ENCODE measurements at regions not wholly inside any gene's neighbourhood (a gene's known extent, or its start where the extent isn't known, plus 50 kb on each side); places are given as distances from the start of the nearest gene placed in this dataset.

- no peak for FAIRE-seq
- in situ Hi-C loops (cut with MboI), result no loop called here
These were observed 77.0 kb downstream of the METRNL start for GRCh38 chr17:83156408-83156807.

More at GRCh38 chr17:83156408-83156807, 77.0 kb downstream of the METRNL start:
- ATAC-seq, result no peak
- Histone ChIP-seq H3K36me3 (ENCODE audit: control insufficient read depth in 2 of 2, insufficient read depth in 2 of 2, low read length in 1 of 2) (no peaks in the 10 kb centered on the region), H3K4me3 (no peak overlapping the region), H3K9me3 (replicated peaks; ENCODE audit: control insufficient read depth, insufficient read depth, low read length) (no peaks in the 10 kb centered on the region), H2AFZ (ENCODE audit: control insufficient read depth, low read depth, low read length) (no peak overlapping the region), H3K4me1 (ENCODE audit: control insufficient read depth, insufficient read depth, low read length) (no peaks in the 10 kb centered on the region), H3K79me2 (ENCODE audit: control insufficient read depth, insufficient read depth, low read length) (no peaks in the 10 kb centered on the region), H3K27me3 (replicated peaks in 1 of 2; ENCODE audit: control insufficient read depth in 2 of 2, insufficient read depth in 2 of 2, low read length in 1 of 2) (no peaks in the 10 kb centered on the region), H3K27ac (ENCODE audit: control insufficient read depth, insufficient read depth) (no peak overlapping the region), H3K4me2 (ENCODE audit: control insufficient read depth, insufficient read depth) (no peak overlapping the region), H4K20me1 (ENCODE audit: control insufficient read depth, insufficient read depth) (no peaks in the 10 kb centered on the region), H3K9ac (ENCODE audit: control insufficient read depth, insufficient read depth, low read length) (no peak overlapping the region)
- no peak for DNase-seq (ENCODE audit: low read depth, low spot score)
- no peak for TF ChIP-seq BCLAF1 (IDR thresholded peaks at IDR 0.05)
- TF ChIP-seq CREB1 (IDR thresholded peaks at IDR 0.05; ENCODE audit: low read depth), result no peak
- no peak for TF ChIP-seq EED (IDR thresholded peaks at IDR 0.05; ENCODE audit: low read depth)
- TF ChIP-seq ZNF24 (IDR thresholded peaks at IDR 0.05), result no peak
- no peak for TF ChIP-seq BHLHE40 (IDR thresholded peaks at IDR 0.05; ENCODE audit: borderline replicate concordance in 1 of 2, low read depth in 2 of 2, low read length in 1 of 2)
- TF ChIP-seq E2F4 (IDR thresholded peaks at IDR 0.05; ENCODE audit: low read depth, low read length), result no peak
- TF ChIP-seq ZNF217 (IDR thresholded peaks at IDR 0.05), result no peak
- TF ChIP-seq CBFB (IDR thresholded peaks at IDR 0.05; ENCODE audit: low read depth), result no peak
- 85% methylated on average over 11 of the region's 11 CpGs for WGBS (ENCODE audit: insufficient coverage, insufficient replicate concordance, low lambda C conversion rate, missing lambda C conversion rate)
- CTCF ChIA-PET, result no interaction called here
- SMC1A ChIA-PET (ENCODE audit: uncharacterized antibody, unreplicated experiment), result no interaction called here
- POLR2A ChIA-PET, result no interaction called here
- RAD21 ChIA-PET (ENCODE audit: unreplicated experiment), result no interaction called here
- intact Hi-C loops (cut with micrococcal nuclease; ENCODE audit: unreplicated experiment), result no loop called here
- BruUV-seq (replicated peaks), result no TSS peak

All from GM12878 (cell line).